Testis (tissue), 2 donors: ENCODE measurements at regions not wholly inside any gene's neighbourhood (a gene's known extent, or its start where the extent isn't known, plus 50 kb on each side); places are given as distances from the start of the nearest gene placed in this dataset.

Experiments used
- CTCF ChIP-seq, 3 experiments: fragments of 450-650 bp in 2 of 3; fragments of 200-600 bp in 1 of 3; sonication (generic) in 1 of 3; IDR thresholded peaks; one replicate each; pipeline ENCODE4 v1.5.1; 2016 to 2019; ENCODE audit warnings: antibody characterized with exemption in 3 of 3, mild to moderate bottlenecking in 2 of 3, moderate library complexity in 1 of 3
- POLR2A ChIP-seq: fragments of 450-650 bp; IDR thresholded peaks from one replicate; pipeline ENCODE4 v1.6.1; 2017; ENCODE audit warnings: antibody characterized with exemption, mild to moderate bottlenecking, moderate library complexity

GRCh38 chr4:189267312-189267965 lies 673.2 kb upstream of the FRG1 start:
- TF ChIP-seq CTCF (IDR thresholded peaks at IDR 0.05) = no peak
- no peak for TF ChIP-seq POLR2A
